OCI-LY3 (cell line): ENCODE measurements at regions not wholly inside any gene's neighbourhood (a gene's known extent, or its start where the extent isn't known, plus 50 kb on each side); places are given as distances from the start of the nearest gene placed in this dataset.

Source experiments
- CTCF ChIP-seq: fragments of 200-600, 300-600 bp; sonication (generic); IDR thresholded peaks from 2 replicates; pipeline ENCODE4 v1.5.1; 2014; ENCODE audit warnings: antibody characterized with exemption, low read length, low read depth
- EZH2phosphoT487 ChIP-seq: fragments of 200-600 bp; shearing (Covaris generic); IDR thresholded peaks from 2 replicates; pipeline ENCODE4 v1.6.1; 2018; ENCODE audit warnings: antibody characterized with exemption, mixed run types, low read depth

GRCh38 chr12:115336506-115336905 is 652.5 kb upstream of the TBX3 start:
- TF ChIP-seq CTCF (no peak), EZH2phosphoT487 (no peak)
